Neural progenitor cell (in vitro differentiated cells): ENCODE measurements at regions not wholly inside any gene's neighbourhood (a gene's known extent, or its start where the extent isn't known, plus 50 kb on each side); places are given as distances from the start of the nearest gene placed in this dataset.

Experiments used
- EZH2 ChIP-seq: fragments of 200-600 bp; sonication (generic); IDR thresholded peaks from 2 replicates; pipeline ENCODE4 v1.6.1; 2017; ENCODE audit warnings: antibody characterized with exemption, mild to moderate bottlenecking, moderate library complexity
- EZH2phosphoT487 ChIP-seq: fragments of 200-600 bp; sonication (generic); IDR thresholded peaks from 2 replicates; pipeline ENCODE4 v1.6.1; 2017; ENCODE audit warnings: antibody characterized with exemption
- TF ChIP-seq, protein P1 (sequence below): fragments of 200-600 bp; sonication (generic); IDR thresholded peaks from 2 replicates; pipeline ENCODE4 v1.5.1; 2017; ENCODE audit warnings: antibody characterized with exemption, mild to moderate bottlenecking

DNA sequence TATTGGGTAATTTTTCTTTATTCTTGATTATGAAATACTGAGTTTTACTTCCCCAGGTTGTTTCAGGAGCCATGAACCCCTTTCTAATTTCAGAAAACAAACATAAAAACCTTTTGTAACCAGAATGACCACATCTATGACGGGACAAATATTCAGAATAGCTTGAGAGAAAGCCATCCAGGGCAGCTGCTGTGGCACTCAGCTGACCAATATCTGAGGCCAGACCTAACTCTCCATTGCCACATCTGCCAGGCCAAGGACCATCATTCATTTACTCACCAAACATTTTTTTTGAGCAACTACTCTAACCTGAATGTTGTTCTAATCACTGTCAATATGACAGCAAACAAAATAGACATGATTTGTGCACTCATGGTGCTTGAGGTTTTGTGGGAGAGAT is 608.3 kb upstream of the PKN2 start:
- TF ChIP-seq, protein P1, sequence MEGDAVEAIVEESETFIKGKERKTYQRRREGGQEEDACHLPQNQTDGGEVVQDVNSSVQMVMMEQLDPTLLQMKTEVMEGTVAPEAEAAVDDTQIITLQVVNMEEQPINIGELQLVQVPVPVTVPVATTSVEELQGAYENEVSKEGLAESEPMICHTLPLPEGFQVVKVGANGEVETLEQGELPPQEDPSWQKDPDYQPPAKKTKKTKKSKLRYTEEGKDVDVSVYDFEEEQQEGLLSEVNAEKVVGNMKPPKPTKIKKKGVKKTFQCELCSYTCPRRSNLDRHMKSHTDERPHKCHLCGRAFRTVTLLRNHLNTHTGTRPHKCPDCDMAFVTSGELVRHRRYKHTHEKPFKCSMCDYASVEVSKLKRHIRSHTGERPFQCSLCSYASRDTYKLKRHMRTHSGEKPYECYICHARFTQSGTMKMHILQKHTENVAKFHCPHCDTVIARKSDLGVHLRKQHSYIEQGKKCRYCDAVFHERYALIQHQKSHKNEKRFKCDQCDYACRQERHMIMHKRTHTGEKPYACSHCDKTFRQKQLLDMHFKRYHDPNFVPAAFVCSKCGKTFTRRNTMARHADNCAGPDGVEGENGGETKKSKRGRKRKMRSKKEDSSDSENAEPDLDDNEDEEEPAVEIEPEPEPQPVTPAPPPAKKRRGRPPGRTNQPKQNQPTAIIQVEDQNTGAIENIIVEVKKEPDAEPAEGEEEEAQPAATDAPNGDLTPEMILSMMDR, result no peak
- TF ChIP-seq EZH2, result no peak
- TF ChIP-seq EZH2phosphoT487, result no peak
